GM23338 (cell line): ENCODE measurements at regions not wholly inside any gene's neighbourhood (a gene's known extent, or its start where the extent isn't known, plus 50 kb on each side); places are given as distances from the start of the nearest gene placed in this dataset.

Experiments used
- ATAC-seq: fragments of 200-7000 bp; cut with Tn5 transposase; 3 replicates; pipeline ENCODE4 v1.9.1; 2020
- DNase-seq: peaks from one replicate; pipeline ENCODE4 v3.0.0-alpha.2; 2015; ENCODE audit warnings: low spot score
- H2AFZ ChIP-seq: fragments of 200-600 bp; sonication (generic); 2 replicates; pipeline ENCODE4 v1.8.0; 2016; ENCODE audit warnings: antibody characterized with exemption, mild to moderate bottlenecking, moderate library complexity
- H3F3A ChIP-seq: fragments of 200-600 bp; sonication (generic); replicated peaks from 2 replicates; pipeline ENCODE4 v1.8.0; 2017; ENCODE audit warnings: antibody characterized with exemption, mixed run types, low read depth
- H3K27ac ChIP-seq: fragments of 200-600 bp; sonication (generic); 2 replicates; pipeline ENCODE4 v1.6.1; 2016; ENCODE audit warnings: low read depth
- H3K27me3 ChIP-seq: fragments of 200-600 bp; sonication (generic); 2 replicates; pipeline ENCODE4 v1.8.0; 2016; ENCODE audit warnings: mild to moderate bottlenecking, mixed run types, moderate library complexity; ENCODE audit not compliant: insufficient read depth
- H3K36me3 ChIP-seq: fragments of 200-600 bp; sonication (generic); 2 replicates; pipeline ENCODE4 v1.8.0; 2016; ENCODE audit warnings: mild to moderate bottlenecking; ENCODE audit not compliant: insufficient read depth
- H3K4me1 ChIP-seq: fragments of 200-600 bp; sonication (generic); 2 replicates; pipeline ENCODE4 v1.8.0; 2016; ENCODE audit warnings: mild to moderate bottlenecking, moderate library complexity; ENCODE audit not compliant: insufficient read depth
- H3K4me2 ChIP-seq: fragments of 200-600 bp; sonication (generic); 2 replicates; pipeline ENCODE4 v1.7.1; 2017; ENCODE audit warnings: mixed run types
- H3K4me3 ChIP-seq: fragments of 200-600 bp; sonication (generic); 2 replicates; pipeline ENCODE4 v1.6.1; 2016; ENCODE audit warnings: mixed run types
- H3K79me2 ChIP-seq: fragments of 200-600 bp; sonication (generic); replicated peaks from 2 replicates; pipeline ENCODE4 v1.8.0; 2017; ENCODE audit warnings: mild to moderate bottlenecking; ENCODE audit not compliant: insufficient read depth
- H3K9me2 ChIP-seq: fragments of 200-600 bp; sonication (generic); 2 replicates; pipeline ENCODE4 v1.8.0; 2017; ENCODE audit not compliant: insufficient read depth
- H4K20me1 ChIP-seq: fragments of 200-600 bp; sonication (generic); replicated peaks from 2 replicates; pipeline ENCODE4 v1.8.0; 2017; ENCODE audit warnings: mild to moderate bottlenecking; ENCODE audit not compliant: insufficient read depth
- H3K27ac Mint-ChIP-seq: 2 replicates; pipeline ENCODE4 v1.8.0; 2020; ENCODE audit warnings: inconsistent platforms, mild to moderate bottlenecking, moderate library complexity, mixed read lengths
- H3K27me3 Mint-ChIP-seq: 3 replicates; pipeline ENCODE4 v1.8.0; 2022; ENCODE audit warnings: low read depth, mild to moderate bottlenecking, moderate library complexity, mixed read lengths, inconsistent platforms; ENCODE audit not compliant: insufficient read depth, poor library complexity
- H3K36me3 Mint-ChIP-seq: 3 replicates; pipeline ENCODE4 v1.8.0; 2021; ENCODE audit warnings: low read depth, mild to moderate bottlenecking, inconsistent platforms, moderate library complexity, mixed read lengths
- H3K4me1 Mint-ChIP-seq: 3 replicates; pipeline ENCODE4 v1.8.0; 2020; ENCODE audit warnings: mild to moderate bottlenecking, inconsistent platforms, mixed read lengths
- H3K4me3 Mint-ChIP-seq: 3 replicates; pipeline ENCODE4 v1.8.0; 2021; ENCODE audit warnings: moderate library complexity, mild to moderate bottlenecking, inconsistent platforms, mixed read lengths
- H3K9me3 Mint-ChIP-seq: 3 replicates; pipeline ENCODE4 v1.8.0; 2020; ENCODE audit warnings: moderate library complexity, mild to moderate bottlenecking, inconsistent platforms, mixed read lengths
- CREB1 ChIP-seq: fragments of 250-450 bp; sonication (Bioruptor Pico); IDR thresholded peaks from 2 replicates; pipeline ENCODE4 v1.5.0; 2020; ENCODE audit warnings: low read depth, mild to moderate bottlenecking, moderate library complexity
- ETS1 ChIP-seq: IDR thresholded peaks from 2 replicates; pipeline ENCODE4 v1.6.1; 2016; ENCODE audit warnings: antibody characterized with exemption
- EZH2phosphoT487 ChIP-seq: fragments of 200-600 bp; sonication (generic); IDR thresholded peaks from one replicate; pipeline ENCODE4 v1.8.1; 2018; ENCODE audit warnings: antibody characterized with exemption; ENCODE audit not compliant: unreplicated experiment
- NANOG ChIP-seq: IDR thresholded peaks from 2 replicates; pipeline ENCODE4 v1.6.1; 2016; ENCODE audit warnings: antibody characterized with exemption, borderline replicate concordance
- POLR2AphosphoS5 ChIP-seq: IDR thresholded peaks from 2 replicates; pipeline ENCODE4 v1.6.1; 2016; ENCODE audit warnings: antibody characterized with exemption, low read depth
- STAT1 ChIP-seq: IDR thresholded peaks from one replicate; pipeline ENCODE4 v1.6.1; 2016; ENCODE audit warnings: antibody characterized with exemption; ENCODE audit not compliant: unreplicated experiment
- ZNF114 ChIP-seq: fragments of 250-450 bp; sonication (Bioruptor Pico); IDR thresholded peaks from 2 replicates; pipeline ENCODE4 v1.5.0; 2020; ENCODE audit warnings: mild to moderate bottlenecking, moderate library complexity
- ZNF331 ChIP-seq: fragments of 250-450 bp; sonication (Bioruptor Pico); IDR thresholded peaks from 2 replicates; pipeline ENCODE4 v1.5.0; 2020; ENCODE audit warnings: low read depth, mild to moderate bottlenecking, moderate library complexity
- ZNF462 ChIP-seq: fragments of 250-450 bp; sonication (Bioruptor Pico); IDR thresholded peaks from 2 replicates; pipeline ENCODE4 v1.5.0; 2020; ENCODE audit warnings: mild to moderate bottlenecking, moderate library complexity
- TF ChIP-seq, protein P1 (sequence below): IDR thresholded peaks from one replicate; pipeline ENCODE4 v1.6.1; 2018; ENCODE audit warnings: antibody characterized with exemption; ENCODE audit not compliant: unreplicated experiment
- TF ChIP-seq, protein P2 (sequence below), 2 experiments: fragments of 200-600 bp in 1 of 2; sonication (generic) in 1 of 2; conservative IDR thresholded peaks; 2 replicates each; pipeline versions ENCODE4 v1.5.1 to v1.6.1; 2016 to 2017; ENCODE audit warnings: antibody characterized with exemption in 2 of 2, low read depth in 2 of 2, mild to moderate bottlenecking in 2 of 2, moderate library complexity in 1 of 2

DNA sequence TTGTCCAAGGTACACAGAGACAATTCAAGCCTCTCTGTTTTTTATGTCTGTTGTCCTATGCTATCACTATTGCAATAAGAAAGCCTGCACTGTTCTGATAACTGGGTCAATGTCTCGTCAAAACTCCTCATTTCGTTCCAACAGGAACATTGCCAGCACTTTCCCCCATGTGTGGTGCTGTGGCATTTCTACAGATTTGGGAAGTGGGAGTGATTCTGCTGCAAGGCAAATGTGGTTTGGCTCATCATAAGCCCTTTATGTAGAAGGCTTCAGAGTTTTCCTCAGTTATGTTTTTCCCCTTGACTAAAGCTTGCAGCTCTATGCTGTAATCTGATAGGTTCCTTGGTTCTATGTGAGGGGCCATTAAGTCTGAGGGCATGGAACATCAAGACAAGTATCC is 324.1 kb upstream of the TCF4 start (continued):
- TF ChIP-seq ZNF462 (CRISPR knock-in tag) (no peak), ETS1 (no peak), EZH2phosphoT487 (no peak), ZNF114 (CRISPR knock-in tag) (no peak), NANOG (no peak), ZNF331 (no peak), STAT1 (no peak)

GRCh38 chr18:55910296-55910695 is 322.3 kb upstream of the TCF4 start:
- H3K9me2 ChIP-seq: peaks cover 14% of the 10 kb centered on the region
- DNase-seq: no peak
- H3K36me3 ChIP-seq: no peaks in the 10 kb centered on the region
- Mint-ChIP-seq H3K4me3 (no peak overlapping the region), H3K4me1 (peaks cover 19% of the 10 kb centered on the region), H3K27ac (no peak overlapping the region), H3K9me3 (no peaks in the 10 kb centered on the region), H3K27me3 (no peaks in the 10 kb centered on the region), H3K36me3 (peaks cover 3% of the 10 kb centered on the region; the same call in 1 of the 3 replicates)
- H3F3A ChIP-seq: no peaks in the 10 kb centered on the region
- no peak overlapping the region for H3K27ac ChIP-seq
- no peak overlapping the region for H3K4me2 ChIP-seq
- H3K4me3 ChIP-seq: no peak overlapping the region
- no peak for ATAC-seq
- no peaks in the 10 kb centered on the region for H4K20me1 ChIP-seq
- H3K4me1 ChIP-seq: peaks cover 22% of the 10 kb centered on the region
- H3K27me3 ChIP-seq: no peaks in the 10 kb centered on the region
- H2AFZ ChIP-seq: no peak overlapping the region
- no peaks in the 10 kb centered on the region for H3K79me2 ChIP-seq
- TF ChIP-seq EZH2phosphoT487 (no peak), ZNF331 (no peak), CREB1 (CRISPR knock-in tag) (no peak), STAT1 (no peak), POLR2AphosphoS5 (no peak)
- TF ChIP-seq, protein P1, sequence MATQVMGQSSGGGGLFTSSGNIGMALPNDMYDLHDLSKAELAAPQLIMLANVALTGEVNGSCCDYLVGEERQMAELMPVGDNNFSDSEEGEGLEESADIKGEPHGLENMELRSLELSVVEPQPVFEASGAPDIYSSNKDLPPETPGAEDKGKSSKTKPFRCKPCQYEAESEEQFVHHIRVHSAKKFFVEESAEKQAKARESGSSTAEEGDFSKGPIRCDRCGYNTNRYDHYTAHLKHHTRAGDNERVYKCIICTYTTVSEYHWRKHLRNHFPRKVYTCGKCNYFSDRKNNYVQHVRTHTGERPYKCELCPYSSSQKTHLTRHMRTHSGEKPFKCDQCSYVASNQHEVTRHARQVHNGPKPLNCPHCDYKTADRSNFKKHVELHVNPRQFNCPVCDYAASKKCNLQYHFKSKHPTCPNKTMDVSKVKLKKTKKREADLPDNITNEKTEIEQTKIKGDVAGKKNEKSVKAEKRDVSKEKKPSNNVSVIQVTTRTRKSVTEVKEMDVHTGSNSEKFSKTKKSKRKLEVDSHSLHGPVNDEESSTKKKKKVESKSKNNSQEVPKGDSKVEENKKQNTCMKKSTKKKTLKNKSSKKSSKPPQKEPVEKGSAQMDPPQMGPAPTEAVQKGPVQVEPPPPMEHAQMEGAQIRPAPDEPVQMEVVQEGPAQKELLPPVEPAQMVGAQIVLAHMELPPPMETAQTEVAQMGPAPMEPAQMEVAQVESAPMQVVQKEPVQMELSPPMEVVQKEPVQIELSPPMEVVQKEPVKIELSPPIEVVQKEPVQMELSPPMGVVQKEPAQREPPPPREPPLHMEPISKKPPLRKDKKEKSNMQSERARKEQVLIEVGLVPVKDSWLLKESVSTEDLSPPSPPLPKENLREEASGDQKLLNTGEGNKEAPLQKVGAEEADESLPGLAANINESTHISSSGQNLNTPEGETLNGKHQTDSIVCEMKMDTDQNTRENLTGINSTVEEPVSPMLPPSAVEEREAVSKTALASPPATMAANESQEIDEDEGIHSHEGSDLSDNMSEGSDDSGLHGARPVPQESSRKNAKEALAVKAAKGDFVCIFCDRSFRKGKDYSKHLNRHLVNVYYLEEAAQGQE: no peak
- TF ChIP-seq, protein P2, sequence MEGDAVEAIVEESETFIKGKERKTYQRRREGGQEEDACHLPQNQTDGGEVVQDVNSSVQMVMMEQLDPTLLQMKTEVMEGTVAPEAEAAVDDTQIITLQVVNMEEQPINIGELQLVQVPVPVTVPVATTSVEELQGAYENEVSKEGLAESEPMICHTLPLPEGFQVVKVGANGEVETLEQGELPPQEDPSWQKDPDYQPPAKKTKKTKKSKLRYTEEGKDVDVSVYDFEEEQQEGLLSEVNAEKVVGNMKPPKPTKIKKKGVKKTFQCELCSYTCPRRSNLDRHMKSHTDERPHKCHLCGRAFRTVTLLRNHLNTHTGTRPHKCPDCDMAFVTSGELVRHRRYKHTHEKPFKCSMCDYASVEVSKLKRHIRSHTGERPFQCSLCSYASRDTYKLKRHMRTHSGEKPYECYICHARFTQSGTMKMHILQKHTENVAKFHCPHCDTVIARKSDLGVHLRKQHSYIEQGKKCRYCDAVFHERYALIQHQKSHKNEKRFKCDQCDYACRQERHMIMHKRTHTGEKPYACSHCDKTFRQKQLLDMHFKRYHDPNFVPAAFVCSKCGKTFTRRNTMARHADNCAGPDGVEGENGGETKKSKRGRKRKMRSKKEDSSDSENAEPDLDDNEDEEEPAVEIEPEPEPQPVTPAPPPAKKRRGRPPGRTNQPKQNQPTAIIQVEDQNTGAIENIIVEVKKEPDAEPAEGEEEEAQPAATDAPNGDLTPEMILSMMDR (conservative IDR thresholded peaks at IDR 0.05; ENCODE audit: low read depth in 2 of 2): no peak
